VCaP (cell line): ENCODE measurements at regions not wholly inside any gene's neighbourhood (a gene's known extent, or its start where the extent isn't known, plus 50 kb on each side); places are given as distances from the start of the nearest gene placed in this dataset.
"Not testable (repeated sequence)": the region's sequence is repeated elsewhere in the genome, so short reads cannot be mapped to it uniquely, and the experiment has no call there.

ENCODE experiments used
- H3K27ac ChIP-seq: fragments of 450-650 bp; 2 replicates; pipeline ENCODE4 v1.5.1; 2017
- TF ChIP-seq, protein P1 (sequence below): fragments of 450-650 bp; conservative IDR thresholded peaks from 2 replicates; pipeline ENCODE4 v1.5.1; 2017; ENCODE audit warnings: mild to moderate bottlenecking, moderate library complexity

DNA sequence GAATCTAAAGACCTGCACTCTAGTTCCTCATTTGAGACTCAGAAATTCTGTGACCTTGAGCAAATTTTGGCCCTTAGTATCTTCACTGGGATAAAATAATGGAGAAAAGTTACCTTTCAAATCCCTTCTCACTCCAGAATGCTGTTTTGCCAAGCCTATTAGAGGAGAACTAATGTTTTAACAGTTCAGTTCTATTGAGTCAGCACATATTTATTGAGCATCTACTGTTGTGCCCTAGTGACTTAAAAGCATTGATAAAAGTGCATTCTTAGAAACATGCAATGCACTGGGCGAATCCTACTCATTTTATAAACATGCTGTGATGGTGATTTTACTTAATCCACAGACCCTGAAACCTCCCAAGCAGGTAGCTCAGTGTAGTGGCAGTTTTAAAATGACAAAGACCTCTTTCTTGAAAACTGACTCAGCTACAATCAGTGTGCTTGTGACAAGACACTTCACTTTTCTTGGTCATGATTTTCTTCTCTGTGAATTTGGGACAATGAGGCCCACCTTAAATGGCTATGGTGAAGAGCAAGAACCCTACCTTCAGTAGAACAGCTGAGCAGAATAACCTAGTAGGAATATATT, 312.0 kb downstream of the ALDH8A1 start:
- TF ChIP-seq, protein P1, sequence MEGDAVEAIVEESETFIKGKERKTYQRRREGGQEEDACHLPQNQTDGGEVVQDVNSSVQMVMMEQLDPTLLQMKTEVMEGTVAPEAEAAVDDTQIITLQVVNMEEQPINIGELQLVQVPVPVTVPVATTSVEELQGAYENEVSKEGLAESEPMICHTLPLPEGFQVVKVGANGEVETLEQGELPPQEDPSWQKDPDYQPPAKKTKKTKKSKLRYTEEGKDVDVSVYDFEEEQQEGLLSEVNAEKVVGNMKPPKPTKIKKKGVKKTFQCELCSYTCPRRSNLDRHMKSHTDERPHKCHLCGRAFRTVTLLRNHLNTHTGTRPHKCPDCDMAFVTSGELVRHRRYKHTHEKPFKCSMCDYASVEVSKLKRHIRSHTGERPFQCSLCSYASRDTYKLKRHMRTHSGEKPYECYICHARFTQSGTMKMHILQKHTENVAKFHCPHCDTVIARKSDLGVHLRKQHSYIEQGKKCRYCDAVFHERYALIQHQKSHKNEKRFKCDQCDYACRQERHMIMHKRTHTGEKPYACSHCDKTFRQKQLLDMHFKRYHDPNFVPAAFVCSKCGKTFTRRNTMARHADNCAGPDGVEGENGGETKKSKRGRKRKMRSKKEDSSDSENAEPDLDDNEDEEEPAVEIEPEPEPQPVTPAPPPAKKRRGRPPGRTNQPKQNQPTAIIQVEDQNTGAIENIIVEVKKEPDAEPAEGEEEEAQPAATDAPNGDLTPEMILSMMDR: no peak
- H3K27ac ChIP-seq: no peak overlapping the region

DNA sequence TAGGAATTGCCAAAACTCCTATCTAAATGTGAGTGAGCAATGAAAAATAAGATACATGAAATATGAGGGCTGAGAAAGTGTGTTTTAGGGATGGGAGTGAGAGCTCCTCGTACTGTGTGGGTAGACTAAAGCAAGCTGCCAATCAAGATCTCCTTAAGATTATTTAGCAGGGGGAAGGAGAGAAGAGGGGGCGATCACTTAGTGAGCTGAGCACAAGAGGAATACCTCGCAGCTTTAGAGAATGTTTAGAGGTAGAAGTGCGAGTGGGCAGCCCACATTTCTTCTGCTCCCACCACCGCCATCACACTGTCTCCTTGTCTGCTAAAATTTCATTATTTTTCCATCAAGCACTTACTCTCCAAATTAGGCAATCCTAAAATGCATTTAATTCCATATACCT, 312.6 kb downstream of the ALDH8A1 start:
- no peak overlapping the region for H3K27ac ChIP-seq
- TF ChIP-seq, protein P1: no peak

DNA sequence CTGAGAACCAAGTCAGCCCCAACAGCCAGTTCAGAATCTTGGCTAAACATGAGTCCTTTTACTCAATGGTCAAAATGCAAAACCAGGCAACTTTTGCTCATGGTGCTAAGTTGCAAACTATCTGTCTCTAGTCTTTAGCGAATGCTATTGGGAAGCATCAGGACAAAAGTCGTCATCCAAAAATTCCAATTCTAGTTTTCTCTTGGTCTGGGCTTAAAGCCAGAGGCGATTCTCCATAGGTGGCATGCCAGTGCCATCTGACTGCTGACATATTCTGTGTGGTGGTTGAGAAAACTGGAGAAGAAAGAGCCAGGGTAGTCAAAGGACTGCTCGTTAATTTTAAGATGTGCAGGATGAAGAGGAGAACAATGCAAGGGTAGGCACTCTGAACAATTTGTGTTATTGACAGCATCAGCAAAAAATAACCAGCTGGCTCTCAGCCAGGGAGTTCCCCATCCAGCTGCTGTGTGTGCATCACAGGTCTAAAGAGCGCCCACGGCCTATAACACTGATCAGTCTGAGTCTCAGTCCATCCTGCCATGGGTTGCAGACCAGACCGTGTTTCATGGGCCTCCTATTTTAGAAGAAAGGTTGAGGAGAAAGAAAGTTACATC, 313.6 kb downstream of the ALDH8A1 start:
- TF ChIP-seq, protein P1: no peak
- no peak overlapping the region for H3K27ac ChIP-seq

DNA sequence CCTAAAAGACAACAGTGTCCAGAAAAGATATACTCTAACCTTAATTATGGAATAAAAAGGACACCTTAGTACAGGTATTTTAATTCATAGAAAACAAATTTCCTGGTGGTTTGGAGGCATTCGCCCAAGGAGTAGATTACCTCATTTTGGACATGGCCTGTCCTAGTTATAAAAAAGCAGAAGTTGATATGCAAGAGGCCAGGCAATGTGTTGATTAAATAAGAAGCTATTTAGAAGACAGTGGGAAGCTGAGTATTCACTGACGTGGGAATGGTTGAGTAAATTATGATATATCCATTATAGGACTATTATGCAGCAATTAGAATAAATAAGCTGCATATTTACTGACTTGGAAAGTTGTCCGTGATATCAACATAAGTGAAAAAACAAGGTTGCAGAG, 314.9 kb downstream of the ALDH8A1 start:
- TF ChIP-seq, protein P1: no peak
- H3K27ac ChIP-seq: no peak overlapping the region

DNA sequence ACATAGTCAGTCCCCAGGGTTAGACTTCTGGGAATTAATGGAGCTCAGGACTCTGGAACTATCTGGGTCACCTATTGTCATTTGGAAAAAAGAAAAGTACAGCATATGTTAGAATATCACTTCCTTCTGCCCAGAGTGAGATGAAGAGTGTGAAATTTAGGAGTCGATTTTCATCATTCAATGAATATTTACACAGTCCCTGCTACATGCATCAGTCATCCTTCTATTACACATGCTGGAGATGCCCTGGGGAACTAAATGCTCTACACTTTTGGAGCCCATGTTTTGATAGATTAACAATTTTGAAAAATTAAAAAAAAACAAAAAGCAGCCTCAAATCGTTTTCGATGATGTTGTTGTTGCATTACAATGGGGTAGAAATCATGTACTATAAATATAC, 315.4 kb downstream of the ALDH8A1 start:
- no peak overlapping the region for H3K27ac ChIP-seq
- TF ChIP-seq, protein P1: no peak

DNA sequence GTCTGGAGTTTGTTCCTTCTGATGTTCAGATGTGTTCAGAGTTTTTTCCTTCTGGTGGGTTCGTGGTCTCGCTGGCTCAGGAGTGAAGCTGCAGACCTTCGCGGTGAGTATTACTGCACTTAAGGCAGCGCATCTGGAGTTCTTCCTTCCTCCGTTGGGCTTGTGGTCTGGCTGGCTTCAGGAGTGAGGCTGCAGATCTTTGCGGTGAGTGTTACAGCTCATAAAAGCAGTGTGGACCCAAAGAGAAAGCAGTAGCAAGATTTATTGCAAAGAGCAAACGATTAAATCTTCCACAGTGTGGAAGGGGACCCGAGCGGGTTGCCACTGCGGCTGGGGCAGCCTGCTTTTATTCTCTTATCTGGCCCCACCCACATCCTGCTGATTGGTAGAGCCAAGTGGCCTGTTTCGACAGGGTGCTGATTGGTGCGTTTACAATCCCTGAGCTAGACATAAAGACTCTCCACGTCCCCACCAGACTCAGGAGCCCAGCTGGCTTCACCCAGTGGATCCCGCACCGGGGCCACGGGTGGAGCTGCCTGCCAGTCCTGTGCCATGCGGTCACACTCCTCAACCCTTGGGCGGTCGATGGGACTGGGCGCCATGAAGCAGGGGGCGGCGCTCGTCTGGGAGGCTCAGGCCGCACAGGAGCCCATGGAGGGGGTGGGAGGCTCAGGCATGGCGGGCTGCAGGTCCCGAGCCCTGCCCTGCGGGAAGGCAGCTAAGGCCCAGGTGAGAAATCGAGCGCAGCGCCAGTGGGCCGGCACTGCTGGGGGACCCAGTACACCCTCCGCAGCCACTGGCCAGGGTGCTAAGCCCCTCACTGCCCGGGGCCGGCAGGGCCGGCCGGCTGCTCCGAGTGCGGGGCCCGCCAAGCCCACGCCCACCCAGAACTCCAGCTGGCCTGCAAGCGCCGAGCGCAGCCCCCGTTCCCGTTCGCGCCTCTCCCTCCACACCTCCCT, 315.3 kb upstream of the SGK1 start:
- H3K27ac ChIP-seq: not testable (repeated sequence)

DNA sequence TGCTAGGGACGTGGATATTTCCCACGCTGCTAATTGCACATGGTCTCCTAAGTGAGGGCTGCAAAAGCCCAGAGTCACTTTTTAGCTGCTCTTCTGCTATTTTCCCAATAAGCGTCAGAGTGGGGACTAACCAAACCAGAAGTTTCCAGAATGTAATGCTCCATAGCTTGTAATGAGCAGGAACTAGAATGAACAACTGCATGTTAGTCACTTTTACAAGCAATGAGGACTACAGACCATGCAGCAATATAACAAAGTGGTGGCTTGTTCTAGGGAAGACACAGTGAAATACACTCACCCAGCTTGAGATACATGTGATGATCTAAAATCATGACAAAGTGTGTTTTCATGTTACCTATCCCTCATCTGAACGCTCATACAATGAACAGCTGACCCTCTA, 314.1 kb upstream of the SGK1 start:
- H3K27ac ChIP-seq: peak overlapping the region; percentile 62; the same call in 1 of the 2 replicates
- TF ChIP-seq, protein P1: no peak
